Endometrium (tissue), 2 donors: ENCODE measurements at regions not wholly inside any gene's neighbourhood (a gene's known extent, or its start where the extent isn't known, plus 50 kb on each side); places are given as distances from the start of the nearest gene placed in this dataset.

ENCODE experiments used
- FAIRE-seq: peaks from 2 replicates; lab custom pipeline; 2012; peaks lifted over from hg19 to GRCh38; lab: Jason Lieb, UNC
- donor health status: control.
- donor health status: control.

GRCh38 chr16:85256190-85256739 lies 144.0 kb upstream of the CIBAR2 start:
- FAIRE-seq, result no peak

- FAIRE-seq, result no peak
Measured at GRCh38 chr16:85257483-85257882, 145.2 kb upstream of the CIBAR2 start.

- no peak for FAIRE-seq
Measured at GRCh38 chr16:85258166-85258565, 145.9 kb upstream of the CIBAR2 start.

- no peak for FAIRE-seq
Measured at GRCh38 chr16:85258629-85259028, 146.4 kb upstream of the CIBAR2 start.

- no peak for FAIRE-seq
Measured at GRCh38 chr16:85259115-85259831, 147.0 kb upstream of the CIBAR2 start.

GRCh38 chr16:85259832-85260167 lies 147.5 kb upstream of the CIBAR2 start:
- no peak for FAIRE-seq

GRCh38 chr16:85261204-85261603 lies 148.9 kb upstream of the CIBAR2 start:
- no peak for FAIRE-seq

GRCh38 chr16:85261657-85262557 lies 149.6 kb upstream of the CIBAR2 start:
- FAIRE-seq, result no peak

GRCh38 chr16:85262558-85263238 lies 150.4 kb upstream of the CIBAR2 start:
- no peak for FAIRE-seq

GRCh38 chr16:85263239-85263585 lies 150.9 kb upstream of the CIBAR2 start:
- no peak for FAIRE-seq

- FAIRE-seq, result no peak
Measured at GRCh38 chr16:85264752-85265151, 152.5 kb upstream of the CIBAR2 start.

- FAIRE-seq, result no peak
Measured at GRCh38 chr16:85265161-85265784, 153.0 kb upstream of the CIBAR2 start.

GRCh38 chr16:85265810-85266209 lies 153.5 kb upstream of the CIBAR2 start:
- no peak for FAIRE-seq

GRCh38 chr16:85266857-85267256 lies 154.6 kb upstream of the CIBAR2 start:
- no peak for FAIRE-seq

- FAIRE-seq, result no peak
Measured at GRCh38 chr16:85267414-85267945, 155.2 kb upstream of the CIBAR2 start.

GRCh38 chr16:85269165-85269564 lies 156.9 kb upstream of the CIBAR2 start:
- no peak for FAIRE-seq

GRCh38 chr16:85270374-85270773 lies 158.1 kb upstream of the CIBAR2 start:
- FAIRE-seq, result peak; percentile 31

GRCh38 chr16:85271198-85271597 lies 158.9 kb upstream of the CIBAR2 start:
- FAIRE-seq, result no peak

- FAIRE-seq, result no peak
Measured at GRCh38 chr16:85273293-85273692, 161.0 kb upstream of the CIBAR2 start.

- no peak for FAIRE-seq
Measured at GRCh38 chr16:85274501-85274900, 162.2 kb upstream of the CIBAR2 start.

GRCh38 chr16:85274924-85275323 lies 162.7 kb upstream of the CIBAR2 start:
- no peak for FAIRE-seq
